Amniotic epithelial cell (primary cell): ENCODE measurements at regions not wholly inside any gene's neighbourhood (a gene's known extent, or its start where the extent isn't known, plus 50 kb on each side); places are given as distances from the start of the nearest gene placed in this dataset.
"Not testable (repeated sequence)": the region's sequence is repeated elsewhere in the genome, so short reads cannot be mapped to it uniquely, and the experiment has no call there.

ENCODE experiments used
- DNase-seq: peaks from one replicate; pipeline ENCODE4 v3.0.0-alpha.2; 2010; ENCODE audit warnings: low read depth

DNA sequence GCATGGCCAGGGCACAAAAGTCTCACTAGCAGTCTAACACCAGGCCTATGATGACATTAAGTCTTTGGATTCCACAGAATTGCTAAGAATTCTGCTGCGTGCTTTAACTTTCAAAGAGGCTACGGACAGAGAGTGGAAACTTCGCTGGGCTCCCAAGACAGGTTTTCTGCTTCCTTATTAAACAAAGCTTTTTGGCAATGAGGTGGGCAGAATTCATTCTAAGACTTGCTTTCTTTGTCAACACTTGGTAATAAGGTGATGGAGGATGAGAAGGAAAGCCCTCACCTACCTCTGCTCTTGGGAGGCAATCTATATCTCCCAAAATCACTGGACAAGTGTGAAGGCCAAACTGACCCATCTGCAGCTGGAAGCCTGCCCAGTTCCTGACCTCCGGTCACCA, 231.9 kb downstream of the ATPSCKMT start:
- no peak for DNase-seq

DNA sequence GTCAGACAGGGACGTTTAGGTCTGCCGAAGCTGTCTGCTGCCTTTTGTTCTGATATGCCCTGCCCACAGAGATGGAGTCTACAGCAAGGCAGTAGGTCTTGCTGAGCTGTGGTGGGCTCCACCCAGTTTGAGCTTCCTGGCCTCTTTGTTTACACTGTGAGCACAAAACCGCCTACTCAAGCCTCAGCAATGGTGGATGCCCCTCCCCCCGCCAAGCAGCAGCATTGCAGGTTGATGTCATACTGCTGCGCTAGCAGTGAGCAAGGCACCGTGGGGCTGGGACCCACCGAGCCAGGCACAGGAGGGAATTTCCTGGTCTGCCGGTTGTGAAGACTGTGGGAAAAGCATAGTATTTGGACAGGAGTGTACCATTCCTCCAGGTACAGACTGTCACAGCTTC, 233.1 kb downstream of the ATPSCKMT start:
- DNase-seq: peak; percentile 85

GRCh38 chr5:10015681-10016080, 234.0 kb downstream of the ATPSCKMT start:
- not testable (repeated sequence) for DNase-seq

GRCh38 chr5:10009802-10010201, 239.9 kb downstream of the ATPSCKMT start:
- no peak for DNase-seq

DNA sequence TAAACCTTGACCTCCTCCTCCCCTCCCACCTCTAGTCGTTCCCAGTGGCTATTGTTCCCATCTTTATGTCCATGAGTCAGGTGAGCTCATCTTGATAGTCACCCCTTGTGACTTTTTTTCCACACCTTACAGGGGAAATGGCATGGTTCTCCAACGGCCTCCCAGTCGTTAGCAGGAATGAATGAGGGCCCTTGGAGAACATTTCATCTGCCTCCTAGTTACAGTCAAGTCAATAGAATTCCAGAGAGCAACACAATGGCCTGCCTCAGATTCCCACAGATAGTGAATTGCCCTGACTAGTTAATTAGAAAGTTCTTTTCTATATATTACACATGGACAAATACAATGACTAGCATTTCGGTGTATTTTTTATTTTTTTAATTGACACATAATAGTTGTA, 262.6 kb downstream of the ATPSCKMT start:
- no peak for DNase-seq

DNA sequence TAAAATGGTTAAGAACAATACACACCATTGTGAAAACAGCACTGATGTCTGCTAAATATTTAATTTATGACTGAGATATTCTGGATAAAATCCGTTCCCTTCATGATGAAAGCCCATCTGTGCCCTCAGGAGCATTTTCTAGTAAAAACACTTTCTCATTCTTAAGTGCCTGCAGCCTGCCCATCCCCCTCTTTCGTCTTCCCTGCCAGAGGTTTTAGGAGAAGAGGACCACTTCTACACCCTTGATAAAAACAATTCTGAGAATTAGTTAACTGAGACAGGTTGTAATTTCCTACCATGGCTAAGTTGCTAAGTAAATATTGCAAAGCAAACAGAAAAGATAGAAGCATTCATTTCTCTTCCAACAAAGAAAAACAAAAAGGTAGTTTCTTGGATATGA, 272.6 kb downstream of the ATPSCKMT start:
- DNase-seq: no peak

DNA sequence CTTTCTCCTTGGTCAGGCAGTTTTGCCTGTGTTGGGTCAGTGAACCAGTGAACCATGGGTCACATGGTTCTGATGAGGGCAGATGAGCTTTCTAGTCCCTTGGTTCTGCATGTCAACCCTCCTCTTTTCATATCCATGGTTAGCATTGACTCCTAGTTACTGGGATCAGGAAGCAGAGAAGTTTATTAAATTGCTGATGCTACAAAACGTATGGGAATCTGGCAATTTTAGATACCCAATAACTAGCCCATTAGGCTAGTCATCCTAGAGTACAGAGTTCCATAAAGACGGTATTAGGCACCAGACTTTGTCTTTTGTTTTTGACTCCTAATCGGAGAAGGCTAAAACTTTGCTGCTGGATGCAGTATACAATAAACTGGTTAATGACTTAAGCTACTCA, 273.1 kb downstream of the ATPSCKMT start:
- no peak for DNase-seq

DNA sequence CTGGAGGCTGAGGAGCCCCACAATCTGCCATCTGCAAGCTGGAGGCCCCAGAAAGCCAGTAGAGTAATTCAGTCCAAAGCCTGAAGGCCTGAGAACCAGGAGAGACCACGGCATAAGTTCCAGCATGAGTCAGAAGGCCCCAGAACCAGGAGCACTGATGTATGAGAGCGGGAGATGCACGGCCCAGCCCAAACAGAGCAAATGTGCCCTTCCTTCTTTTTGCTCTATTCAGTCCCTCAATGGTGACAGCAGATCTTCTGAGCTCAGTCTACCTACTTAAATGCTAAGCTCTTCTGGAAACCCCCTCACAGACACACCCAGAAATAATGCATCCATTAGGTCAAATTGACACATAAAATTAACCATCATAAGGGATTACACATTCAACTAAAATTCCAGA, 277.6 kb downstream of the ATPSCKMT start:
- DNase-seq: no peak

GRCh38 chr5:9971301-9971700, 278.4 kb downstream of the ATPSCKMT start:
- DNase-seq: no peak

GRCh38 chr5:9958914-9959313, 290.8 kb downstream of the ATPSCKMT start:
- DNase-seq: no peak

DNA sequence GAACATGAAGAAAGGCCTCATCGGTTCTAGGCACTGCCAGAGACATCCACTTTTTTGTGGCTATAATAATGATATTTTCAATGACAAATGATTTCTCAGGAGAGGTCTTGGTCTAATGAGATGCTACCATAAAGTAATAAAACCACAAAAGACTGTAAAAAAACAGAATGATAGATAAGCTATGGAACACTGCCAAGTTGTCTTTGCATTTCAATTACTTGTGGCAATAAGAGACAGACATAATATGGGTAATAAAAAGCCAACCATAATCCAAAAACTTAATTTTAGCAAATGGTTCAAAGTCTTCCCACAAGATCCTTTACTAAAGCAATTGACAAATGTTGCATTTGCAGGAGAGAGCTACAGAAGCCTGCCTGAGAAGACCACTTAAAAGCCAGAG, 292.5 kb downstream of the ATPSCKMT start:
- no peak for DNase-seq

DNA sequence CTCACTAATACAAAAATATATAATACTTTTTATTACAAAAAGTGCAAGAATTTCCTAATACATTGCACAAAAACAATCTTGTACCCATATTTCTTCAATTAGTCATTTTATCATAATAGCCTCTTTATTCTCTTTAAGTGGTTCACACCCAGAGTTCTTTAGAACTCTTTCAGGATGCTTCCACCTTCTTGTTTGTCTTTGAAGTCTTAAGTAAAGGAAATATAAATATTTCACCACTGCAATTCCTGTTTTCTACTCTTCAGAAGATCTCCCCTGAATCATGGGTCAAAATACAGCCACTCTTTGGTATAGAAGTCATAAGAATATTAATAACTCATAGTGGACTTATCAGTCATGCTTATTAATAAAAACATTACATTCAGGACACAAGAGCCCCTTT, 293.0 kb downstream of the ATPSCKMT start:
- DNase-seq: no peak

- no peak for DNase-seq
Measured at GRCh38 chr5:9955586-9955985, 294.1 kb downstream of the ATPSCKMT start.

DNA sequence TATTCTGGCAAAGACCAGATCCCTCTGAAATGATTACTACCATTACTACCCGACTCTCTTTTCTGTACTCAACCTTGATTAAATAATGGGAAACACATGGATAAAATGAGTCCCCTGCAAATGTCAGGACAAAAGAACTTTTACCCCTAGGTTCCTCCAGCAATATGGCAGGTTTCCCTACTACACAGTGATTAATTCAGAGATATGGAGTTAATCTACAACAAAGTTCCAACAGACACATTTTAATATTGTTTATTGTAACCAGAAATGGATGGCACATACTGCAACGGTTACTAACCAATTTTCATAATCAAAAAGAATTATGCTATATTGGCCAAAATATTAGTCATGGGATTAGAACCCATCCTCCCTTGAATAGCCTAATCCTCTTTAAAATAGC, 294.8 kb downstream of the ATPSCKMT start:
- DNase-seq: no peak

- DNase-seq: no peak
Measured at GRCh38 chr5:9953691-9954090, 296.0 kb downstream of the ATPSCKMT start.

- no peak for DNase-seq
Measured at GRCh38 chr5:9951865-9952516, 297.7 kb downstream of the ATPSCKMT start.

DNA sequence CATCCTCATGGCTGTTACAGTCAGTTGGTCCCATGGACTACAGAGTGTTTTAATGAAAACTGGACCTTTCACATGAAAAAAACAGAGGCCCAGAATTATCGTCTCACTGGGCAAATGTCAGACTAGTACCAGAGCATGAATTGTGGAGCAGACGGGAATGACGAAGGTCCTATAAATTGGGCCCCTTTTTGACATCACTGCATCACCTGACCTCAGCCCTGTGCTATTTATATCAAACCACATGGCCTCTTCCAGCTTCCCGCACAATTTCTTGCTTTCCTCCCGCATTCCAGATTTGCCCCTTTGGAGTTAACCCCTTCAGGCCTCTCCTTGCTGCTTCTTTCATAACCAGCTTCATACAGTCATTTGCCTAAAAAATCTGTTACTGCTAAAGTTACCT, 301.7 kb downstream of the ATPSCKMT start:
- no peak for DNase-seq

DNA sequence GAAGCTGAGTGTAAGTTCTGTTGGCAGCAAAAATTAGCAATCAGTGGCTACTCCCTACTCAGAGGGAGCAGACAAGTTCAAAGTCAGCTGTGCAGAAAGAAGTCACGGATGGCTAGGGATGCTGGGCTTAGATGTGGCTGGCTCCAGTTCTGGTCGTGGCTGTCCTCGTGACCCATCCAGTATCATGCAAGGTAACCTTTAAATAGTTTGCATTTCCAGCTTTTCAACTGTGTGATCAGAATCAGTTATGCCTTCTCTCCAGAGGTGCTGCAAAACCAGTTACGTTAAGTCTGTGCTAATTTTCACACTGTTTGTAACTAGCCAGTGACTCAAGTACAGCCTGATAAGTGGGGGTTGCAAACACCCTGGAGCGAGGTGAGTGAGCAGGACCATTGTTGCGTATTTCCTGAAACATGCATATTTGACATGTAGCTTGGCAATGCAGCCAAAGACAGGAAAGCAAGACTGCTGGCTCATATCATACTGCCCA, 302.4 kb downstream of the ATPSCKMT start:
- no peak for DNase-seq

DNA sequence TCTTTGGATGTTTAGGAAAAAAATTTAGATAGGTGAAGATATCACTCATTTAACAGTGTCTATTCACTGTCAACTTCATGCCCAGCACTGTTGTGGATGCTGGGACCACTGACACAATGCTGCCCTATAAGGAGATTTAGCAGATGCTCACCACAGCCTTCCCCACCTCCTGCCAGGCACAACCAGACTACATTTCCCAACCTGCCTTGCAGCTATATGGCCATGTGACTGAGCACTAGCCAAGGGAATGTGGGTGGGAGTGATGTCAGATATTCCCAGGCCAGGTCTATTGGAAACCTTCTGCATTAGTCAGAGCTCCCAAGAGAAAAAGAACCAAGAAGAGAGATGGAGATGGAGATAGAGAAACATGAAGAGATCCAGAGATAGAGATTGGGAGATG, 302.6 kb upstream of the TAS2R1 start:
- DNase-seq: peak; percentile 88

GRCh38 chr5:9930156-9930555, 300.0 kb upstream of the TAS2R1 start:
- no peak for DNase-seq

DNA sequence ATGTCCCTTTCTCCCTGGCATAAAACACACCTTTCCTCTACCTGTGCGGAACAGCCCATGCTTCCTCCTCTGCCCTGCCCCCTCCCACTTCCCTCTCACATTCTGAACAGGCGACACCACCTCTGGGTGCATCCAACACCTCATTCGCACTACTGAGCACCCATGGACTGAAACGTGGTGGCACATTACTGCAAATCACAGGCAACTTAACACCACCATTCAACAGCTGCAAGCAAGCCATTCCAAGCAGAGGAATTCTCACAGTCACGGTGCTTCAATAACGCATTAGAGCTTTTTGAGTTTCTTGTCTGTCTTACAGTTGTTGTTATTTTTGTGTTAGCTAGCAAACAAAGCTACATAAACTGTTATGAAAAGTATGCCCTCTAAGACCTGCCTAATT, 298.2 kb upstream of the TAS2R1 start:
- DNase-seq: no peak

GRCh38 chr5:9927521-9927997, 297.4 kb upstream of the TAS2R1 start:
- DNase-seq: peak; percentile 82

GRCh38 chr5:9927106-9927505, 297.0 kb upstream of the TAS2R1 start:
- peak; percentile 55 for DNase-seq

DNA sequence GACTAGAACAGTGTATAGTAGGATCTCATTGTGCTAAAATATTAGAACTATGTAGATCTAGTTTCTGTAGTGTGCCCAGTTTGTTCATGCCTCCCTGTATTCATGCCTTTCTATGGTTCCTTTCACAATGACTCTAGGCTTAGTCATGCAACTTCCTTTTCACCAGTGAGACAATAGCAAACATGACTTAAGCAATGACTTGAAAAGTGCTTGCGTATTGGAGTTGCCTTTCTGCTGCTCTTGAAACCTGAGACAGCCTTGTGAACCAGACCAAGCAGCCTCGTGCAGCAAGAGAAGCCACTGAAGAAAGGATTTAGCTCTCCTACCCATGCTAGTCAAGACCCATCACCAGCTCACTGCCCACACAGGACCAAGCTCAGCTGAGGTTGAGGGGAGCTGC, 294.5 kb upstream of the TAS2R1 start:
- DNase-seq: peak; percentile 98
